Activated T-helper 2 cell treated with anti-CD3 and anti-CD28 coated beads, Interferon-gamma antibody, Interleukin-2, Interleukin-4, amounts not matched to agents 10 μg/mL and 5 μg/mL and 100 μg/mL, durations not matched to agents 14 hours and 24 hours and 36 hours (primary cell): ENCODE measurements at regions not wholly inside any gene's neighbourhood (a gene's known extent, or its start where the extent isn't known, plus 50 kb on each side); places are given as distances from the start of the nearest gene placed in this dataset.
A peak's percentile ranks its signal among the peaks of the same experiment; 100 is the strongest.
"Not testable (repeated sequence)": the region's sequence is repeated elsewhere in the genome, so short reads cannot be mapped to it uniquely, and the experiment has no call there.

Experiments
- DNase-seq: peaks from one replicate; pipeline ENCODE4 v3.0.0; 2021; ENCODE audit warnings: low spot score
- H3K27ac Mint-ChIP-seq: one replicate; pipeline ENCODE4 v1.8.0; 2021; ENCODE audit warnings: mixed read lengths
- H3K27me3 Mint-ChIP-seq: one replicate; pipeline ENCODE4 v1.8.0; 2021; ENCODE audit warnings: low read depth, mixed read lengths
- H3K36me3 Mint-ChIP-seq: one replicate; pipeline ENCODE4 v1.8.0; 2021; ENCODE audit warnings: low read depth, mixed read lengths
- H3K4me1 Mint-ChIP-seq: one replicate; pipeline ENCODE4 v1.8.0; 2021; ENCODE audit warnings: low read depth, mixed read lengths
- H3K4me3 Mint-ChIP-seq: one replicate; pipeline ENCODE4 v1.8.0; 2021; ENCODE audit warnings: low read depth, mild to moderate bottlenecking, moderate library complexity, mixed read lengths
- H3K9me3 Mint-ChIP-seq: one replicate; pipeline ENCODE4 v1.8.0; 2021; ENCODE audit warnings: mixed read lengths
- intact Hi-C: fragments of 100-400 bp; cut with micrococcal nuclease; formaldehyde crosslinking; loops from one replicate; pipeline ENCODE4 v1.15.1; 2023

- DNase-seq = no peak
Measured at GRCh38 chr18:59848002-59848401, 51.8 kb upstream of the PMAIP1 start.

GRCh38 chr18:59847491-59847846 is 52.3 kb upstream of the PMAIP1 start:
- Mint-ChIP-seq H3K27ac (peak overlapping the region; percentile 80), H3K4me1 (peaks cover 16% of the 10 kb centered on the region)
- not testable (repeated sequence) for H3K9me3 Mint-ChIP-seq, H3K36me3 Mint-ChIP-seq, DNase-seq, H3K4me3 Mint-ChIP-seq, H3K27me3 Mint-ChIP-seq
- intact Hi-C loops = loop anchor here (1.0 to 5.0 kb wide), 3 partner anchors 38 to 105 kb away; no protein-coding TSS in a partner anchor

More at GRCh38 chr18:59848002-59848401, 51.8 kb upstream of the PMAIP1 start:
- intact Hi-C loops = loop anchor here (5.0 kb wide), 1 partner anchor 104 kb away; no protein-coding TSS in a partner anchor
- Mint-ChIP-seq H3K9me3 (no peaks in the 10 kb centered on the region), H3K27ac (peak overlapping the region; percentile 80), H3K36me3 (no peaks in the 10 kb centered on the region), H3K4me1 (peaks cover 16% of the 10 kb centered on the region), H3K27me3 (peaks cover 1% of the 10 kb centered on the region), H3K4me3 (no peak overlapping the region)

DNA sequence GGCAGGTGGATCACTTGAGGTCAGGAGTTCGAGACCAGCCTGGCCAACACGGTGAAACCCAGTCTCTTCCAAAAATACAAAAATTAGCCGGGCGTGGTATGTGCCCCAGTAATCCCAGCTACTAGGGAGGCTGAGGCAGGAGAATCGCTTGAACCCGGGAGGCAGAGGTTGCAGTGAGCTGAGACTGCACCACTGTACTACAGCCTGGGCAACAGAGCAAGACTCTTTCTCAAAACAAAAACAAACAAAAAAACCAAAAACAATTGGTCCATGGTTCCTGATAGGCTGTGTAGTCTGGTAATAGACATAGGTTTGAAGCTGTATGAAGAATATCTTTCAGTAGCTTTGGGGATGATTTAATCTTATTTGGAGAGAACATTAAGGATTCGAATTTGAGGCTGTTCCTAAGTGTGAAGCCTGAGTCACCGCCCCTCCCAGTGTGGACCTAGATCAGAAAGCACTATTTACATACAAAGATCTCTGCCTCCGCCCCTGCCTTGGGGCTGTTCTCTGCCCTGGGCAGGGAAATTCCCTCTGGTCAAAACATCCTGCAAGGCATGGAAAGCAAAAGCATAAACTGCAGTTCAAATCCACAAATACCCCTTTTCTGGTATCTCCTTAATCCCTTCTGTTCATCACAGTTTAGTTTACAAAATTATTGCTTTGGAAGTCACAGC is 52.8 kb upstream of the PMAIP1 start:
- Mint-ChIP-seq H3K36me3 (no peaks in the 10 kb centered on the region), H3K4me3 (no peak overlapping the region), H3K27ac (peak overlapping the region; percentile 80), H3K27me3 (peaks cover 1% of the 10 kb centered on the region), H3K9me3 (no peaks in the 10 kb centered on the region), H3K4me1 (peaks cover 16% of the 10 kb centered on the region)
- intact Hi-C loops = loop anchor here (1.0 to 5.0 kb wide), 3 partner anchors 38 to 105 kb away; no protein-coding TSS in a partner anchor
- peak; percentile 10 for DNase-seq

DNA sequence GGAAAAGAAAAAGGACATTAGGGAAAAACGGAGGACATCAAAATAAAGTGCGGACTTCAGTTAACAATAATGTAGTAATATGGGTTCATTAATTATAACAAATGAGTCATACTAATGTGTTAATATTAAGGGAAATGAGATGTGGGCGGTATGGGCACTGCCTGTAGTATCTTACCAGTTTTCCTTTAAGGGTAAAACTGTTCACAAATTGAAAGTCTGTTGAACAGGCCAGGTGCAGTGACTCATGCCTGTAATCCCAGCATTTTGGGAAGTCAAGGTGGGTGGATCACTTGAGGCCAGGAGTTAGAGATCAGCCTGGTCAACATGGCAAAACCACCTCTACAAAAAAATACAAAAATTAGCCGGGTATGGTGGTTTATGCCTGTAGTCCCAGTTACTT is 56.8 kb upstream of the PMAIP1 start:
- intact Hi-C loops = no loop called here
- H3K36me3 Mint-ChIP-seq = no peaks in the 10 kb centered on the region
- no peak for DNase-seq
- H3K4me1 Mint-ChIP-seq = peaks cover 15% of the 10 kb centered on the region
- no peaks in the 10 kb centered on the region for H3K27me3 Mint-ChIP-seq
- H3K4me3 Mint-ChIP-seq = no peak overlapping the region
- H3K27ac Mint-ChIP-seq = no peak overlapping the region
- no peaks in the 10 kb centered on the region for H3K9me3 Mint-ChIP-seq

GRCh38 chr18:59839931-59840685 is 59.7 kb upstream of the PMAIP1 start:
- Mint-ChIP-seq H3K27ac (no peak overlapping the region), H3K4me1 (peaks cover 4% of the 10 kb centered on the region), H3K4me3 (no peak overlapping the region), H3K36me3 (no peaks in the 10 kb centered on the region), H3K9me3 (no peaks in the 10 kb centered on the region), H3K27me3 (peaks cover 7% of the 10 kb centered on the region)
- intact Hi-C loops = loop anchor here (5.0 kb wide), 1 partner anchor 32 kb away; no protein-coding TSS in a partner anchor
- no peak for DNase-seq

DNA sequence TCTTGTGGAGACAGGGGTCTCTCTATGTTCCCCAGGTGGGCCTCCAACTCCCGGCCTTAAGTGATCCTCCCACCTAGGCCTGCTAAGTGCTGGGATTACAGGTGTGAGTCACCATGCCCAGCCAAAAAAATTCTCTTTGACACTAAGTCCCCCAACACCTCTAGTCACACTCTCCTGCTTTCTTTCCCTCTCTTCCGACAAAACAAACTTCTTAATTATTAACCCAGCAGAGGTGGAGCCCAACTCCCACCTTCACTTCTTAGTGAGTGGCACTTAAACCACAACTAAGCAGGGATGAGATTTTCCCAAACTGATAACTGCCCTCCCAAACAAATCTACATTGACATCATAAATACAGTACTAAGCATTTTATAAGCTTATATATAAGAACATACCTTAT is 60.5 kb upstream of the PMAIP1 start:
- peaks cover 12% of the 10 kb centered on the region for H3K27me3 Mint-ChIP-seq
- H3K4me1 Mint-ChIP-seq = peaks cover 7% of the 10 kb centered on the region
- no peak overlapping the region for H3K27ac Mint-ChIP-seq
- intact Hi-C loops = loop anchor here (5.0 kb wide), 1 partner anchor 33 kb away; no protein-coding TSS in a partner anchor
- DNase-seq = no peak
- no peaks in the 10 kb centered on the region for H3K9me3 Mint-ChIP-seq
- no peak overlapping the region for H3K4me3 Mint-ChIP-seq
- H3K36me3 Mint-ChIP-seq = no peaks in the 10 kb centered on the region

GRCh38 chr18:59837586-59837985 is 62.2 kb upstream of the PMAIP1 start:
- H3K4me3 Mint-ChIP-seq = no peak overlapping the region
- DNase-seq = peak; percentile 25
- intact Hi-C loops = loop anchor here (1.0 to 5.0 kb wide), 3 partner anchors 35 to 151 kb away; no protein-coding TSS in a partner anchor
- no peaks in the 10 kb centered on the region for H3K36me3 Mint-ChIP-seq
- peaks cover 7% of the 10 kb centered on the region for H3K4me1 Mint-ChIP-seq
- no peak overlapping the region for H3K27ac Mint-ChIP-seq
- peaks cover 16% of the 10 kb centered on the region for H3K27me3 Mint-ChIP-seq
- H3K9me3 Mint-ChIP-seq = no peaks in the 10 kb centered on the region

DNA sequence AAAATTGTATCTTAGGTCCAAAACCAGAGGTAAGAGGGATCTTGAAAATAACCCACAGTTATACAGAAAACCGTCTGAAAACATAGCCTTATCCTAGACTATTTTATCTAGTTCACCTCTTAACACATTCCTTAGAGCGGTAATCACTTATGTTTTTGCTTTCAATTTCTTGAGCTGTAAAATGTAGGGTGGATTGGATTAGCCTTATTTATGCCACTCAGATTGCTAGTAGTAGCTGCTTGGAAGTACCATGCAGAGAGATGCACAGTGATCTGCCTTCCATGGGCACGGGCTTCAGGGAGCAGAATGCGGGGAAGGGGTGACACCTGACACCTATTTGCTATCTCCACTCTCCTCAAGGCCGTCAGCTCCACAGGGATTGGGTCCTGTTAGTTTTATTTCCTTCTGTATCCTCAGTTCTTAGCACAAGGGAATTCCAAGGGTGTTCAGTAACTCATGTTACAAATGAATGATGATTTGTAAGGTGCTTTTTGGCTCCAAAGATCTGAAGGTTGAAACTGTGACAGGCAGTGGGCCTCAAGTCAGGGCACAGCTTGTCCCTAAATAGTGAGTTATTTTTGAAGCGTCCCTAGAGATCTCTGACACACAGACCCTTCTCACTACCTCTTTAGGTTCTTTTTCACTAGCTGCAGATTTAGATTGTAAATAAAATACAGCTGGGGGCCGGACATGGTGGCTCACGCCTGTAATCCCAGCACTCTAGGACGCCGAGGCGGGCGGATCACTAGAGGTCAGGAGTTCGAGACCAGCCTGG is 64.0 kb upstream of the PMAIP1 start:
- intact Hi-C loops = loop anchor here (2.0 to 5.0 kb wide), 2 partner anchors 37 to 67 kb away; no protein-coding TSS in a partner anchor
- no peaks in the 10 kb centered on the region for H3K9me3 Mint-ChIP-seq
- no peak overlapping the region for H3K27ac Mint-ChIP-seq
- DNase-seq = no peak
- H3K36me3 Mint-ChIP-seq = no peaks in the 10 kb centered on the region
- H3K4me1 Mint-ChIP-seq = peaks cover 7% of the 10 kb centered on the region
- peaks cover 17% of the 10 kb centered on the region for H3K27me3 Mint-ChIP-seq
- H3K4me3 Mint-ChIP-seq = no peak overlapping the region

DNA sequence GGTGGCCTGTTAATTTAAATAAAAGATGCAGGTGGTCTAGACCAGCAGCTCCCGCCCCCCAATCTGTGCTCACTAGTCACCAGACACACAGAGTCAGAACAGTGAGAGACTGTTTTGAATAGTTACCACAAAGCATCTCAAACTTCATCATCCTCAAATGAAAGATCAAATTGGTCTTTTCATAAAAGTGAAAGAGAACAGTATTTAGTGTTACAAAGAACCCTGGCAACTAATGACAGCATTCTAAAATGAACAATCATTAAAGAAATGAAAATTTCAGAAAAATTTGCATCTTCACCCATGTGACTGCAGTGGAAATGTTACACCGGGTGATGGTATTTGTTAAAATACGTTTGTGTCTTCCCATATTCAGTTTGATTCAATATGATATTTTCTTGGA is 65.5 kb upstream of the PMAIP1 start:
- DNase-seq = no peak
- Mint-ChIP-seq H3K4me3 (no peak overlapping the region), H3K36me3 (no peaks in the 10 kb centered on the region), H3K4me1 (peaks cover 5% of the 10 kb centered on the region), H3K27me3 (peaks cover 17% of the 10 kb centered on the region), H3K9me3 (no peaks in the 10 kb centered on the region), H3K27ac (no peak overlapping the region)
- intact Hi-C loops = no loop called here

- Mint-ChIP-seq H3K4me1 (peaks cover 5% of the 10 kb centered on the region), H3K36me3 (no peaks in the 10 kb centered on the region), H3K4me3 (no peak overlapping the region), H3K9me3 (no peaks in the 10 kb centered on the region), H3K27ac (no peak overlapping the region), H3K27me3 (peaks cover 17% of the 10 kb centered on the region)
- no peak for DNase-seq
- intact Hi-C loops = no loop called here
Measured at GRCh38 chr18:59833785-59834184, 66.0 kb upstream of the PMAIP1 start.

DNA sequence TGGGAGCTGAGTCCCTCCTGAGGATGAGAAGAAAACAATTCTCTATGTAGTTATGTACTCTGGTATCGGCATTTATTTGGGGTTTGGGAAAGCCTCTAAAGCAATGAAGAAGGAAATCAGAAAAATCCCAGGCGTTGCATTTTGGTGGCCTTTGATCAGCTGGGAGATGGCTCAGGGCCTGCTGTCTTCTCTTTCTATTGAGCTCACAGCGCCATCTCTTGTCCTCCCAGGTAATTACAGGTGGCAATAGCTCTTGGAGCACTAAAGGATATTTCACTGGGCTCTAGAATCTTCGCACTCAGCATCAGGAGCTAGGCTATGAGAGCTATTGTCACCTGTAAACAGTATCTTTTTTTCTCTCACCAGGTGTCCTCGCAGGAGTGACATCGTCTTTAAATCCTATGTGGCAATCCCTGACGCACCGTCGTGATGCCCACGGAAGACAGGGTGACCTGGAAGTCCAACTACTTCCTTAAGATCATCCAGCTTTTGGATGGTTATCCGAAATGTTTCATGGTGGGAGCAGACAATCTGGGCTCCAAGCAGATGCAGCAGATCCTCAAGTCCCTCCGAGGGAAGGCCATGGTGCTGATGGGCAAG is 76.1 kb upstream of the PMAIP1 start:
- Mint-ChIP-seq H3K27ac (no peak overlapping the region), H3K36me3 (no peaks in the 10 kb centered on the region), H3K9me3 (no peaks in the 10 kb centered on the region), H3K4me1 (no peaks in the 10 kb centered on the region), H3K27me3 (peaks cover 14% of the 10 kb centered on the region), H3K4me3 (no peak overlapping the region)
- intact Hi-C loops = loop anchor here (1.0 to 5.0 kb wide), 4 partner anchors 40 to 364 kb away; partner anchors contain the start of gene CCBE1
- DNase-seq = peak; percentile 24
